IMR-90 (cell line): ENCODE measurements at regions not wholly inside any gene's neighbourhood (a gene's known extent, or its start where the extent isn't known, plus 50 kb on each side); places are given as distances from the start of the nearest gene placed in this dataset.

Source experiments
- BHLHE40 ChIP-seq: fragments of 150-350 bp; IDR thresholded peaks from 2 replicates; pipeline ENCODE4 v1.6.1; 2016; ENCODE audit warnings: mild to moderate bottlenecking, low read depth, low read length
- CEBPB ChIP-seq: IDR thresholded peaks from 2 replicates; pipeline ENCODE4 v1.6.1; 2012; ENCODE audit warnings: low read depth, low read length, improper control_type of control experiment
- CTCF ChIP-seq: conservative IDR thresholded peaks from 2 replicates; pipeline ENCODE4 v1.5.1; 2012; ENCODE audit warnings: mild to moderate bottlenecking, low read depth, low read length, improper control_type of control experiment
- FOS ChIP-seq: fragments of 150-350 bp; IDR thresholded peaks from 2 replicates; pipeline ENCODE4 v1.6.1; 2016; ENCODE audit warnings: low read depth, low read length
- MAFK ChIP-seq: IDR thresholded peaks from 2 replicates; pipeline ENCODE4 v1.6.1; 2012; ENCODE audit warnings: low read depth, low read length, improper control_type of control experiment
- POLR2A ChIP-seq: IDR thresholded peaks from 2 replicates; pipeline ENCODE4 v1.6.1; 2012; ENCODE audit warnings: mild to moderate bottlenecking, low read depth, low read length
- RAD21 ChIP-seq: IDR thresholded peaks from 2 replicates; pipeline ENCODE4 v1.6.1; 2012; ENCODE audit warnings: low read length, improper control_type of control experiment
- RCOR1 ChIP-seq: IDR thresholded peaks from 2 replicates; pipeline ENCODE4 v1.6.1; 2012; ENCODE audit warnings: mild to moderate bottlenecking, low read length, improper control_type of control experiment; ENCODE audit not compliant: insufficient replicate concordance
- SMC3 ChIP-seq: fragments of 150-350 bp; IDR thresholded peaks from 2 replicates; pipeline ENCODE4 v1.6.1; 2016; ENCODE audit warnings: low read depth, mild to moderate bottlenecking, antibody characterized with exemption, low read length, moderate library complexity
- USF2 ChIP-seq: fragments of 150-350 bp; IDR thresholded peaks from 2 replicates; pipeline ENCODE4 v1.6.1; 2017; ENCODE audit warnings: mild to moderate bottlenecking, antibody characterized with exemption, low read length, low read depth

DNA sequence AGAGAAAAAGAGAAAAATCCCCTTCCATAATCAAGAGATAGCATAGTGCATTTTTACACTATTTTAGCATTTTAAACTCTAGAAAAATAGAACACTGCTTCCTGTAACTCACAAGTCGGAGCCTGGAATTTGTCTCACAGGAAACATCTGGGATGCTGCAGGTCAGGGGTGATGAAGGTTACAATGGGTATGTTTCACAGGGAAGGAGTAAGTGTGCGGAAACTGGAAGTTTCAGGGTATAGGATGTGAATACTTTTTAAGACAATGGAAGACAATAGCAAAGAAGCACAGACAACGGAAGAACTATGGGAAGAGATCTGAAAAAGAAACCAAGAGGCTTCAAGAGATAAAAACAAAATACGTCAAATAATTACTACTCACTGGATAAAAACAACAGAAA, 361.0 kb upstream of the MARCKS start:
- no peak for TF ChIP-seq POLR2A
- TF ChIP-seq CTCF: no peak
- no peak for TF ChIP-seq RCOR1
- TF ChIP-seq CEBPB: no peak
- TF ChIP-seq FOS: no peak
- no peak for TF ChIP-seq MAFK
- no peak for TF ChIP-seq RAD21
- no peak for TF ChIP-seq USF2
- no peak for TF ChIP-seq BHLHE40
- no peak for TF ChIP-seq SMC3
